T-helper 1 cell treated with Interleukin-12 subunit alpha and Interleukin-12 subunit beta and Interleukin-4 antibody, amounts not matched to agents 30 ng/mL and 1 ng/mL, for 36 hours (primary cell): ENCODE measurements at regions not wholly inside any gene's neighbourhood (a gene's known extent, or its start where the extent isn't known, plus 50 kb on each side); places are given as distances from the start of the nearest gene placed in this dataset.

Experiments
- intact Hi-C: fragments of 100-400 bp; cut with micrococcal nuclease; formaldehyde crosslinking; loops from one replicate; pipeline ENCODE4 v1.15.1; 2024

- intact Hi-C loops = no loop called here
Observed at GRCh38 chr6:147712841-147713240, 204.4 kb downstream of the SAMD5 start.

DNA sequence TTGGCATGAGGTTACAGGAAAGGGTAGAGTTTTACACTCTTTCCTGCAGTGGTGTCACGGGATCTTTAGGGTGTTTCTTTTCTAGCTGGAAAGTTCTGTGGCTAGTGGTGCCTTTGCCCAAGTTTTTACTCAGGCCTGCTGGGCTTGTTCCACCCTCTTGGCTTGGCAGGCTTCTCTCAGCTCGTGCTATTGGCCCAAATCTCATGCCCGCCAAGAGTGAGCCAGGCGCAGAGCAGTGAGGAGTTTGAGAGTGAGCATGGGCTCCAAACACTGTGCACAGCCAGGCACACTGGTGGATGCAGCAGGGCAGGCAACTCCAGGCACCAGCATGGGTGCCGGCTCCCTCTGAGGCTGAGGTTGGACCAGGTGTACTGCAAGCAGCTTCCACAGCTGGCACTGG, 206.5 kb downstream of the SAMD5 start:
- intact Hi-C loops = no loop called here

DNA sequence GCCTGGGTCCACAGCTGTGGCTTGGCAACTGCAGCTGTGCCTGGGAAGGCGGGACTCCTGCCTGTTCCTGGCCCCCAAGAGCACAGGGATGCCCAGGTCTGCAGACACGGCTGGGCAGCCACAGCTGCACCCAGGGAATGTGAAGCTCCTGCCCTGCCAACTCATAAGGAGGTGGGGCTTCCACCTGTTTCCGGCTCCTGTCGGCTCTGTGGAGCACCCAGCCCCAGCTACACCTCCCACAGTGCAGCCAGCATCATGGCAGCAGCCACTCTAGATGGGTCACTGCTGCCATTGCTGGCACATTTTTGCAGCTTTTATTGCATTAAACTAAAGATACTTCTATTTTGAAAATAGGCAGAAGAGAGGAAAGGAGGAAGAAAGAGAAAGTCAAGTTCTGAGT, 207.9 kb downstream of the SAMD5 start:
- intact Hi-C loops = no loop called here

- intact Hi-C loops = no loop called here
Observed at GRCh38 chr6:147717991-147718390, 209.5 kb downstream of the SAMD5 start.

- intact Hi-C loops = no loop called here
Observed at GRCh38 chr6:147722158-147722557, 213.7 kb downstream of the SAMD5 start.

GRCh38 chr6:147724454-147724853, 216.0 kb downstream of the SAMD5 start:
- intact Hi-C loops = no loop called here

- intact Hi-C loops = no loop called here
Observed at GRCh38 chr6:147726342-147726741, 217.9 kb downstream of the SAMD5 start.

DNA sequence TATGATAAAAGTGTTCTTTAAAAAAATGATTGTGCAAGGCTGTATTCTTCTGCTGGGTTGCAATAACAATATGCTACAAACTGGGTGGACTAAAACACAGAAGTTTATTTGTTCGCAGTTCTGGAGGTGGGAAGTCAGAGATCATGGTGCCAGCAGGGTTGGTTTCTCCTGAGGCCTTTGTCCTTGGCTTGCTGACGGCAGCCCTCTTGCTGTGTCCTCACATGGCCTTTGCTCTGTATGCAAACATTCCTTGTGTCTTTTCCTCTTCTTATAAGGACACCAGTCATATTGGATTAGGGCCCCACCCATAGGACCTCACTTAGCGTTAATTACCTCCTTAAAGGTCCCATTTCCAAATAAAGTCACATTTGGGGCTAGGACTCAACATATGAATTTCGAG, 220.4 kb downstream of the SAMD5 start:
- intact Hi-C loops = no loop called here

GRCh38 chr6:147733686-147734085, 225.2 kb downstream of the SAMD5 start:
- intact Hi-C loops = no loop called here

DNA sequence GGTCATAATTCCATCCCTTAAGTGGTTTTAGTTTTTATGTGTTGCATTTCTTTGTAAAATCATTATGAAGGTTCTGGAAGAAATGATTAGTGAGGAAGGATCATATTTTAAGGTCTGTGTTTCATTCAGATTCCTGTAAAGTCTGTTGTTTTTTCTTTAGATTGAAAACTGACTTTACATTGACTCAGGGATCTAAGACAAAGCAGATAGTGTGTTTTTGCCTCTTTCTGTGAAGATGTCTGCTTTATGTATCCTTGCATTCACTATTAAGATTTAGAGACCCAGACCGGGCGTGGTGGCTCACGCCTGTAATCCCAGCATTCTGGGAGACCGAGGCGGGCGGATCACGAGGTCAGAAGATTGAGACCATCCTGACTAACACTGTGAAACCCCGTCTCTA, 225.7 kb downstream of the SAMD5 start:
- intact Hi-C loops = no loop called here

- intact Hi-C loops = no loop called here
Observed at GRCh38 chr6:147735924-147736323, 227.4 kb downstream of the SAMD5 start.

GRCh38 chr6:147737115-147737514, 228.6 kb downstream of the SAMD5 start:
- intact Hi-C loops = no loop called here

GRCh38 chr6:147738099-147738498, 229.6 kb downstream of the SAMD5 start:
- intact Hi-C loops = no loop called here

GRCh38 chr6:147738516-147739162, 230.1 kb downstream of the SAMD5 start:
- intact Hi-C loops = no loop called here

GRCh38 chr6:147740326-147740725, 231.8 kb downstream of the SAMD5 start:
- intact Hi-C loops = no loop called here

GRCh38 chr6:147740916-147741315, 232.4 kb downstream of the SAMD5 start:
- intact Hi-C loops = no loop called here

DNA sequence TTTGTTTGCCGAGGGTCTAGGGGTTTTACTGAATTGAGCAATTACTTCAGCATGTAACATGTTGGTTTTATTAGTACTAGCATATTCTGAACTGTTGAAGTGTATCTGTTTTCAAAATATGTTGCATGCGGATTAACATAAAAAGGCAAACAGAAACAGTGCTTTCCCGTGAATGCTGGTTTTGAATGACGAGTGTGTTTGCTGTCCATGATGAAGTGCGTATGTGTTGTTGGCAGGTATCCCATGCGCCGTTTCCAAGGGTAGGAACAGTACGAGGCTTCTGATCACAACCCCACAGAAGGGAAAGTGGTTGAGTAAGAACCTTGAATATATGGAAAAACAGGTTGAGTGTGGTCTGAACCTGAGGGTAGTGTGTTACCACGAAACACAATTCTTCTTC, 232.9 kb downstream of the SAMD5 start:
- intact Hi-C loops = no loop called here

DNA sequence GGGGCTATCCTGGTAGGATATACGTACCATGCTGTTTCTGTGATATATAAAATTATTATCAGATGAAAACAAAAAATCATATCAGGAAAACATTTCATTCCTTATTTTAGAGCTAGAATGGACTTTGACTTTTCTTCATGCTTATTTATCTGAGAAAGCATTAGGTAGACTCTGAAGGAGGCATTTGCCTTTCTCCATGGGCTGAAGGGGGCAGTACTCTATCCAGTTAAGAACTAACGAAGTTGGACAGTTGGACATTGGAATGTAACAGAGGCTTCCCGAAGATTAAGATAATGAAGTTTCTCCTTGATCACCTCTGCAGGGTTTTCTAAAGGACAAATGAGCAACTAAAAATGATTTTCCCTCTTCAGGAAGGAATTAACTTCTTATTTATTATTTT, 233.9 kb downstream of the SAMD5 start:
- intact Hi-C loops = no loop called here

GRCh38 chr6:147744012-147744411, 235.5 kb downstream of the SAMD5 start:
- intact Hi-C loops = no loop called here

GRCh38 chr6:147749331-147749730, 240.8 kb downstream of the SAMD5 start:
- intact Hi-C loops = no loop called here

DNA sequence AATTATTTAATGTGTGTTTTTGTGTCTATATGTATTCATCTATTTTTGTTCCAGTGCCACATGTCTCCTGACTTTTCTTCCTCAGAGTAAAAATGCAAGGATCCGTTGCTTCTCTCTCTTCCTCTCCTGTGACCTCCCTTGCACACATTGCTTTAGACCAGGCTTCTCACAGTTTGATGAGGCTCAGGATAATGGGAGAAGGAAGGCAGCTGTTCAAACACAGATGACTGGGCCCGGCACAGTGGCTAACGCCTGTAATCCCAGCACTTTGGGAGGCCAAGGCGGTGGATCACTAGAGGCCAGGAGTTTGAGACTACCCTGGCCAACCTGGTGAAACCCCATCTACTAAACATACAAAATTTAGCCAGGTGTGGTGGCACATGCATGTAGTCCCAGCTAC, 241.9 kb downstream of the SAMD5 start:
- intact Hi-C loops = no loop called here

GRCh38 chr6:147751232-147751631, 242.7 kb downstream of the SAMD5 start:
- intact Hi-C loops = no loop called here

DNA sequence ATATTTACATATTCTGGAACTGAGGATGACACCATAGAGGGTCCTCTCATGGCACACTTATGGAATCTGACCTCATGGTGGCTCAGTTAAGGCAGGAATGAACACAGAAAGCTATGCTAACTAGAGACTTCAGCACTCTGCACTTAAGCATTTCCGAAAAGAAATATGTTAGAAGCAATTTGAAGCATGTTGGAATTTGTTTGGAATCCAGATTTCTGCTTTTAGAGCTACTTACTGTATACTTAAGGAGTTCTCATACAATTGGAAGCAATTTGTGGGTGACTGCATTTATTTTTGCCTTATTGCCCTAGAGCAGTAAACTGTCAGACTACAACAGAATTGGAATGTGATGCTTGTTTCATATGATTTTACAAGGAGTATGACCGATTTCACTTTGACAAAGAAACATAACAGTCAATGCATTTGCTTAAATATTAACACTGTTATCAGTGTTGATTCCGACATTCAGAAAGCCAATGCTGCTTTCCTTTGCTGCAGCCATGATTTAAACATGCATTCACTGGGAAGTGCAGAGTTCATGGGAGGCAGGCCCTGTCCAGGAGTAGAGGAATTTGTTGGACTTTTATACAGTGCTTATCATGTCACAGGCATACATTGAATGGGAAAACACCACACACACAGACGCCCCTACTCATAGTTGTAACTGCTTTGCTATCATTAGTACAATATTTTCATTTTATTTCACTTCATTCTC, 244.4 kb downstream of the SAMD5 start:
- intact Hi-C loops = no loop called here
